Ishikawa (cell line): ENCODE measurements at regions not wholly inside any gene's neighbourhood (a gene's known extent, or its start where the extent isn't known, plus 50 kb on each side); places are given as distances from the start of the nearest gene placed in this dataset.

Source experiments
- CEBPB ChIP-seq: IDR thresholded peaks from 2 replicates; pipeline ENCODE4 v1.6.1; 2012
- CREB1 ChIP-seq: IDR thresholded peaks from 2 replicates; pipeline ENCODE4 v1.6.1; 2012; ENCODE audit warnings: low read depth
- EGR1 ChIP-seq: IDR thresholded peaks from 2 replicates; pipeline ENCODE4 v1.6.1; 2012
- EP300 ChIP-seq: IDR thresholded peaks from 2 replicates; pipeline ENCODE4 v1.6.1; 2012; ENCODE audit warnings: borderline replicate concordance
- FOXM1 ChIP-seq: IDR thresholded peaks from 2 replicates; pipeline ENCODE4 v1.6.1; 2012; ENCODE audit warnings: low read depth, borderline replicate concordance
- MAX ChIP-seq: IDR thresholded peaks from 2 replicates; pipeline ENCODE4 v1.6.1; 2012
- NFIC ChIP-seq: IDR thresholded peaks from 2 replicates; pipeline ENCODE4 v1.6.1; 2012
- RAD21 ChIP-seq: IDR thresholded peaks from 2 replicates; pipeline ENCODE4 v1.6.1; 2012; ENCODE audit warnings: low read depth
- REST ChIP-seq: IDR thresholded peaks from 2 replicates; pipeline ENCODE4 v1.6.1; 2012; ENCODE audit warnings: low read depth, mild to moderate bottlenecking
- TAF1 ChIP-seq: IDR thresholded peaks from 2 replicates; pipeline ENCODE4 v1.6.1; 2012; ENCODE audit warnings: low read depth, mild to moderate bottlenecking
- TCF12 ChIP-seq: IDR thresholded peaks from 2 replicates; pipeline ENCODE4 v1.6.1; 2012; ENCODE audit warnings: low read depth
- TEAD4 ChIP-seq: IDR thresholded peaks from 2 replicates; pipeline ENCODE4 v1.6.1; 2012
- USF1 ChIP-seq: IDR thresholded peaks from 2 replicates; pipeline ENCODE4 v1.6.1; 2012
- YY1 ChIP-seq: IDR thresholded peaks from 2 replicates; pipeline ENCODE4 v1.6.1; 2012; ENCODE audit warnings: low read depth
- ZBTB7A ChIP-seq: IDR thresholded peaks from 2 replicates; pipeline ENCODE4 v1.6.1; 2012; ENCODE audit warnings: low read depth

DNA sequence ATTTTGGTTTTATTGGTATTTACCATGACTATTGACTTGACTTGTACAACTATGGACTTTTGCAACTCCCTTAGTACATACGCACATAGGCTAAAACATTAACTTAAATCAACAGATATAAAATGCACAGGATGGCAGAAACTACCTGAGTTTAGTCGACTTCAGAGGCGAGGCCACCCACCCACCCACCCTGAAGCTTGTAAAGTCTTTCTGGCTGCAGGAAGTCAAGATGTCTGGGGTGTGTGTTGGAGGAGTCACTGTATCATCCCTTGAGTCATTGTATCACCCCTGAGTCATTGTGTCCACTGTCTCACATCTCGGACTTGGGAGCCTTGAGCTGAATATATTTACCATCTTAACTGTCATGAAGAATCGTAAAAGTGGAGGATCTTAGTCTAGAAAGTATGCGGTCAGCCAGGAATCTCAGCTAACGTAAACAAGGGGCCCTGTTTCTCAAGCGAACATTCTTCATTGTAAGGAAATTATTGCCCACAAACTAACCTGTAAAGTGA lies 140.0 kb upstream of the ST6GAL2 start:
- TF ChIP-seq ZBTB7A = no peak
- TF ChIP-seq EP300 = no peak
- TF ChIP-seq TEAD4 = no peak
- TF ChIP-seq NFIC = no peak
- no peak for TF ChIP-seq EGR1
- TF ChIP-seq YY1 = no peak
- TF ChIP-seq USF1 = no peak
- no peak for TF ChIP-seq RAD21
- TF ChIP-seq MAX = no peak
- no peak for TF ChIP-seq REST
- TF ChIP-seq TCF12 = no peak
- no peak for TF ChIP-seq TAF1
- TF ChIP-seq CEBPB = no peak
- no peak for TF ChIP-seq FOXM1
- TF ChIP-seq CREB1 = no peak

GRCh38 chr2:107027205-107027604 lies 141.2 kb upstream of the ST6GAL2 start:
- TF ChIP-seq TAF1 = no peak
- no peak for TF ChIP-seq NFIC
- no peak for TF ChIP-seq YY1
- TF ChIP-seq RAD21 = no peak
- TF ChIP-seq TCF12 = no peak
- no peak for TF ChIP-seq EGR1
- TF ChIP-seq EP300 = no peak
- no peak for TF ChIP-seq MAX
- TF ChIP-seq TEAD4 = no peak
- no peak for TF ChIP-seq REST
- TF ChIP-seq CREB1 = no peak
- no peak for TF ChIP-seq USF1
- no peak for TF ChIP-seq FOXM1
- TF ChIP-seq CEBPB = no peak
- no peak for TF ChIP-seq ZBTB7A

- TF ChIP-seq MAX (no peak), EP300 (no peak), EGR1 (no peak), FOXM1 (no peak), ZBTB7A (no peak), REST (no peak), YY1 (no peak), TEAD4 (no peak), NFIC (no peak), TAF1 (no peak), TCF12 (no peak), CREB1 (no peak), CEBPB (no peak), USF1 (no peak), RAD21 (no peak)
These were observed 141.8 kb upstream of the ST6GAL2 start for GRCh38 chr2:107027810-107028209.

DNA sequence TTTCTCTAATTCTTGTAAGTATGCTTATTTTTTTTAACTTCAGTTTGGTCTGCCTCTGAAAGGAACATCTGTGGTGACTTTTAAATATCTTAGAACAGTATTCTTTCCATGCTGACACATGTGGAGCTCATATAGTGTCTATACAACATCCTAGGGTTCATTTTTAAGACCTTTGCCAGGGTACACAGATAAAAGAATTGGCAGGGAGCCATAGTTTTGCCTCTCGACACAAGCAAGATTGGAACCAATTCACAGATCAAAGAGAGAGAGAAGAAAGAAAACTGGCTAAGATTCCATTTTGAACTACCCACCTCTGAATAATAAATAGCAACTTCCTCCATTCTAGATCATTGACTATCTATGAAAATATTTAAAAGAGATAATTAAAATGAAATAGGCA lies 142.7 kb upstream of the ST6GAL2 start:
- TF ChIP-seq FOXM1 (no peak), NFIC (no peak), REST (no peak), USF1 (no peak), TAF1 (no peak), EGR1 (no peak), ZBTB7A (no peak), YY1 (no peak), CEBPB (no peak), EP300 (no peak), TCF12 (no peak), MAX (no peak), TEAD4 (no peak), RAD21 (no peak), CREB1 (no peak)
